HG02642 (cell line): ENCODE measurements at regions not wholly inside any gene's neighbourhood (a gene's known extent, or its start where the extent isn't known, plus 50 kb on each side); places are given as distances from the start of the nearest gene placed in this dataset.

ENCODE experiments used
- ATAC-seq: cut with Tn5 transposase; IDR thresholded peaks from one replicate; pipeline ENCODE4 v1.9.1; 2021; ENCODE audit warnings: mild to moderate bottlenecking; ENCODE audit not compliant: unreplicated experiment, poor library complexity

GRCh38 chr2:160934991-160935390 lies 225.2 kb upstream of the TANK start:
- no peak for ATAC-seq

GRCh38 chr2:160936044-160936806 lies 224.0 kb upstream of the TANK start:
- no peak for ATAC-seq

- ATAC-seq: no peak
Measured at GRCh38 chr2:160940271-160940670, 220.0 kb upstream of the TANK start.

GRCh38 chr2:160940699-160941098 lies 219.5 kb upstream of the TANK start:
- ATAC-seq: peak; percentile 81

GRCh38 chr2:160941290-160941846 lies 218.9 kb upstream of the TANK start:
- no peak for ATAC-seq

- ATAC-seq: no peak
Measured at GRCh38 chr2:160942476-160943142, 217.6 kb upstream of the TANK start.

GRCh38 chr2:160943414-160943813 lies 216.8 kb upstream of the TANK start:
- no peak for ATAC-seq

- no peak for ATAC-seq
Measured at GRCh38 chr2:160952464-160953254, 207.6 kb upstream of the TANK start.

GRCh38 chr2:160955578-160955977 lies 204.7 kb upstream of the TANK start:
- ATAC-seq: no peak

- no peak for ATAC-seq
Measured at GRCh38 chr2:160956243-160956802, 203.9 kb upstream of the TANK start.

- ATAC-seq: no peak
Measured at GRCh38 chr2:160963957-160964356, 196.3 kb upstream of the TANK start.

- no peak for ATAC-seq
Measured at GRCh38 chr2:160967523-160967922, 192.7 kb upstream of the TANK start.

GRCh38 chr2:160968183-160968582 lies 192.0 kb upstream of the TANK start:
- ATAC-seq: no peak

- no peak for ATAC-seq
Measured at GRCh38 chr2:160970052-160970965, 189.9 kb upstream of the TANK start.

- no peak for ATAC-seq
Measured at GRCh38 chr2:160973991-160974390, 186.2 kb upstream of the TANK start.

- no peak for ATAC-seq
Measured at GRCh38 chr2:160974803-160975202, 185.4 kb upstream of the TANK start.

GRCh38 chr2:160976797-160977196 lies 183.4 kb upstream of the TANK start:
- ATAC-seq: no peak

GRCh38 chr2:160977376-160977775 lies 182.9 kb upstream of the TANK start:
- ATAC-seq: no peak

GRCh38 chr2:160977854-160978253 lies 182.4 kb upstream of the TANK start:
- no peak for ATAC-seq
